H1 (cell line): ENCODE measurements at regions not wholly inside any gene's neighbourhood (a gene's known extent, or its start where the extent isn't known, plus 50 kb on each side); places are given as distances from the start of the nearest gene placed in this dataset.
"Not testable (repeated sequence)": the region's sequence is repeated elsewhere in the genome, so short reads cannot be mapped to it uniquely, and the experiment has no call there.

Experiments used
- CTCF ChIA-PET: fragments of 300-600 bp; sonication (Branson Sonifier 250); formaldehyde crosslinking; loops from one replicate; lab custom pipeline; 2021; ENCODE audit not compliant: partially characterized antibody; lab: Charles Lee
- POLR2A ChIA-PET: fragments of 300-600 bp; sonication (Branson Sonifier 250); formaldehyde crosslinking; loops from one replicate; lab custom pipeline; 2021; ENCODE audit warnings: inconsistent platforms; ENCODE audit not compliant: partially characterized antibody; lab: Charles Lee
- DNase-seq, 2 experiments: peaks; one replicate each; pipeline versions ENCODE4 v3.0.0 to v3.0.0-alpha.2; 2010 to 2022; ENCODE audit warnings: low spot score in 2 of 2, low read depth in 1 of 2, mixed read lengths in 1 of 2
- FAIRE-seq: peaks from 2 replicates; lab custom pipeline; 2011; peaks lifted over from hg19 to GRCh38; lab: Jason Lieb, UNC
- H2AFZ ChIP-seq: 2 replicates; pipeline ENCODE4 v1.8.1; 2012; ENCODE audit warnings: low read length, inconsistent platforms
- H2AK5ac ChIP-seq: 2 replicates; pipeline ENCODE4 v1.6.1; 2013; ENCODE audit warnings: low read depth, low read length
- H2BK120ac ChIP-seq: replicated peaks from 2 replicates; pipeline ENCODE3; 2013; ENCODE audit warnings: low read depth, low read length, inconsistent platforms
- H2BK12ac ChIP-seq: 2 replicates; pipeline ENCODE4 v1.6.1; 2013; ENCODE audit warnings: low read depth, low read length
- H2BK15ac ChIP-seq: 2 replicates; pipeline ENCODE4 v1.6.1; 2013; ENCODE audit warnings: low read length
- H2BK20ac ChIP-seq: 2 replicates; pipeline ENCODE4 v1.6.1; 2013; ENCODE audit warnings: low read length
- H2BK5ac ChIP-seq: 2 replicates; pipeline ENCODE4 v1.6.1; 2013; ENCODE audit warnings: low read depth, low read length
- H3K14ac ChIP-seq: 2 replicates; pipeline ENCODE4 v1.6.1; 2013; ENCODE audit warnings: inconsistent platforms; ENCODE audit not compliant: insufficient read length
- H3K18ac ChIP-seq: 2 replicates; pipeline ENCODE4 v1.6.1; 2013; ENCODE audit warnings: low read length; ENCODE audit errors: extremely low read depth
- H3K23ac ChIP-seq: 2 replicates; pipeline ENCODE4 v1.6.1; 2013; ENCODE audit warnings: inconsistent platforms; ENCODE audit not compliant: insufficient read length
- H3K23me2 ChIP-seq: 2 replicates; pipeline ENCODE4 v1.6.1; 2013; ENCODE audit warnings: low read depth, low read length
- H3K27ac ChIP-seq: 2 replicates; pipeline ENCODE4 v1.6.1; 2011; ENCODE audit warnings: low read depth, low read length, inconsistent platforms
- H3K27me3 ChIP-seq, 4 experiments: replicated peaks in 1 of 4; 1 replicate in 1 of 4; 2 replicates in 3 of 4; pipeline versions ENCODE4 v1.6.1 to v1.8.1; 2011 to 2013; ENCODE audit warnings: low read length in 3 of 4, mild to moderate bottlenecking in 3 of 4, inconsistent platforms in 2 of 4, mixed read lengths in 2 of 4, moderate library complexity in 1 of 4; ENCODE audit not compliant: control insufficient read depth in 3 of 4, insufficient read depth in 3 of 4; ENCODE audit errors: extremely low read depth in 1 of 4
- H3K36me3 ChIP-seq, 4 experiments: 2 replicates each; pipeline versions ENCODE4 v1.6.1 to v1.8.1; 2011 to 2013; ENCODE audit warnings: mild to moderate bottlenecking in 4 of 4, low read length in 3 of 4, moderate library complexity in 2 of 4, control low read depth in 1 of 4, inconsistent platforms in 1 of 4; ENCODE audit not compliant: insufficient read depth in 4 of 4, control insufficient read depth in 2 of 4
- H3K4ac ChIP-seq: replicated peaks from 2 replicates; pipeline ENCODE3; 2013; ENCODE audit warnings: low read length, low read depth, mixed read lengths, inconsistent platforms; ENCODE audit not compliant: insufficient read length
- H3K4me1 ChIP-seq, 4 experiments: replicated peaks in 1 of 4; 1 replicate in 1 of 4; 2 replicates in 3 of 4; pipeline versions ENCODE4 v1.6.1 to v1.8.1; 2011 to 2013; ENCODE audit warnings: low read length in 3 of 4, inconsistent platforms in 2 of 4, mixed read lengths in 1 of 4; ENCODE audit not compliant: insufficient read depth in 4 of 4, control insufficient read depth in 3 of 4
- H3K4me2 ChIP-seq, 2 experiments: 2 replicates each; pipeline versions ENCODE4 v1.6.1 to v1.8.1; 2011 to 2013; ENCODE audit warnings: low read depth in 2 of 2, low read length in 2 of 2, control low read depth in 1 of 2, inconsistent platforms in 1 of 2, mild to moderate bottlenecking in 1 of 2; ENCODE audit not compliant: insufficient read depth in 1 of 2
- H3K4me3 ChIP-seq, 4 experiments: fragments of 200-600, 300-600 bp in 1 of 4; sonication (generic), shearing (Covaris generic), sonication (Bioruptor Twin) in 1 of 4; 2 replicates each; pipeline versions ENCODE4 v1.5.1 to v1.8.1; 2011 to 2016; ENCODE audit warnings: low read length in 4 of 4, low read depth in 3 of 4, control low read depth in 2 of 4, inconsistent platforms in 2 of 4, mild to moderate bottlenecking in 2 of 4, mixed read lengths in 1 of 4, moderate library complexity in 1 of 4; ENCODE audit not compliant: insufficient read depth in 2 of 4; ENCODE audit errors: extremely low read depth in 1 of 4
- H3K56ac ChIP-seq: replicated peaks from 2 replicates; pipeline ENCODE3; 2013; ENCODE audit warnings: low read depth, mild to moderate bottlenecking, mixed read lengths, low read length, inconsistent platforms; ENCODE audit not compliant: insufficient read length
- H3K79me1 ChIP-seq: 2 replicates; pipeline ENCODE4 v1.6.1; 2013; ENCODE audit warnings: low read depth, low read length, control low read depth
- H3K79me2 ChIP-seq, 2 experiments: 2 replicates each; pipeline versions ENCODE4 v1.6.1 to v1.8.1; 2012 to 2013; ENCODE audit warnings: low read length in 2 of 2, mild to moderate bottlenecking in 2 of 2, inconsistent platforms in 1 of 2; ENCODE audit not compliant: insufficient read depth in 2 of 2, control insufficient read depth in 1 of 2
- H3K9ac ChIP-seq, 4 experiments: replicated peaks in 1 of 4; 1 replicate in 1 of 4; 2 replicates in 3 of 4; pipeline versions ENCODE4 v1.6.1 to v1.8.1; 2011 to 2013; ENCODE audit warnings: low read depth in 3 of 4, low read length in 3 of 4, control low read depth in 2 of 4, mild to moderate bottlenecking in 2 of 4, moderate library complexity in 2 of 4, inconsistent platforms in 1 of 4; ENCODE audit errors: extremely low read depth in 1 of 4
- H3K9me3 ChIP-seq, 2 experiments: 2 replicates each; pipeline versions ENCODE4 v1.6.1 to v1.8.1; 2012 to 2013; ENCODE audit warnings: mild to moderate bottlenecking in 2 of 2, moderate library complexity in 2 of 2, control low read depth in 1 of 2, inconsistent platforms in 1 of 2, low read depth in 1 of 2, low read length in 1 of 2, mixed read lengths in 1 of 2; ENCODE audit not compliant: insufficient read depth in 2 of 2
- H4K20me1 ChIP-seq, 2 experiments: replicated peaks in 1 of 2; 2 replicates each; pipeline versions ENCODE3 to v1.8.1; 2011 to 2013; ENCODE audit warnings: inconsistent platforms in 2 of 2, low read length in 2 of 2, mild to moderate bottlenecking in 1 of 2; ENCODE audit not compliant: insufficient read depth in 2 of 2, control insufficient read depth in 1 of 2
- H4K5ac ChIP-seq: 2 replicates; pipeline ENCODE4 v1.6.1; 2013; ENCODE audit warnings: low read length, low read depth, mixed read lengths, inconsistent platforms; ENCODE audit not compliant: insufficient read length
- H4K8ac ChIP-seq: 2 replicates; pipeline ENCODE4 v1.8.0; 2013; ENCODE audit warnings: mild to moderate bottlenecking, moderate library complexity, low read length, inconsistent platforms; ENCODE audit not compliant: insufficient read depth; ENCODE audit errors: extremely low read depth
- H4K91ac ChIP-seq: replicated peaks from 2 replicates; pipeline ENCODE3; 2013; ENCODE audit warnings: low read length, mixed read lengths, inconsistent platforms; ENCODE audit not compliant: insufficient read length
- CBX5 ChIP-seq: fragments of 300-800, 300-1000 bp; sonication (generic); IDR thresholded peaks from 2 replicates; pipeline ENCODE4 v1.7.1; 2016; ENCODE audit warnings: antibody characterized with exemption, low read length, low read depth
- CHD1 ChIP-seq: IDR thresholded peaks from 2 replicates; pipeline ENCODE4 v1.6.1; 2012; ENCODE audit warnings: low read depth, low read length, improper control_type of control experiment
- FOSL1 ChIP-seq: IDR thresholded peaks from 2 replicates; pipeline ENCODE4 v1.6.1; 2011; ENCODE audit warnings: mild to moderate bottlenecking, low read depth, low read length, moderate library complexity; ENCODE audit not compliant: insufficient read depth
- SUZ12 ChIP-seq: fragments of 200-600 bp; sonication (generic); IDR thresholded peaks from 2 replicates; pipeline ENCODE4 v1.6.1; 2012; ENCODE audit warnings: mild to moderate bottlenecking, inconsistent platforms, low read length, moderate library complexity, mixed read lengths
- TBP ChIP-seq: IDR thresholded peaks from 2 replicates; pipeline ENCODE4 v1.6.1; 2011; ENCODE audit warnings: low read depth, low read length, improper control_type of control experiment
- WGBS, 2 experiments: shearing (Covaris generic) in 1 of 2; methylation state at CpG; one replicate each; pipeline versions ENCODE4 v1.1.6 to v1.1.7; 2013 to 2015; ENCODE audit warnings: low lambda C conversion rate in 2 of 2, mixed read lengths in 2 of 2, inconsistent platforms in 1 of 2, low coverage in 1 of 2, missing lambda C conversion rate in 1 of 2; ENCODE audit not compliant: insufficient replicate concordance in 2 of 2, insufficient coverage in 1 of 2, insufficient read length in 1 of 2; ENCODE audit errors: extremely low coverage in 1 of 2, missing lambda C conversion rate in 1 of 2; 5-methylcytosine and 5-hydroxymethylcytosine counted together

DNA sequence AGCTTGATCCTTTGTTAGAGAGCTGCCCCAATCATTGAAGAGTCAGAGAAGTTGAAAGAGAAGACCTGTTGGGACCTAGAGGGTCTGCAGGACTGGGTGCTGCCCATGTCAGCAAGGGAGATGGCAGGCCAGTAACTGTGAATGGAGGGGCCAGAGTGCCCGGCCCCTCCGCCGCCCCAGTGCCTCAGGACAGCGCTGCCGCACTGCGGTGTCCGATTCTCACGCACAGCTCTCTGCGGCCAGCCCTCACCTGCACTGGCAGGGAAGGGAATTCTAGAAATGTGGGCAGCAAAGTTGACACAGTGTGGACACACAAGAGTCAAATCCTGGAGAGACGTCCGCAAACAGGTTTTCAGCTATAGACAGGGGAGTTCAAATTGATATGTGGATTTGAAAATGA is 373.5 kb downstream of the TCERG1L start (continued):
- TF ChIP-seq SUZ12 (no peak), CHD1 (no peak), FOSL1 (no peak), TBP (no peak), CBX5 (no peak)
- TF ChIP-seq, all 59 proteins: peak for 0

DNA sequence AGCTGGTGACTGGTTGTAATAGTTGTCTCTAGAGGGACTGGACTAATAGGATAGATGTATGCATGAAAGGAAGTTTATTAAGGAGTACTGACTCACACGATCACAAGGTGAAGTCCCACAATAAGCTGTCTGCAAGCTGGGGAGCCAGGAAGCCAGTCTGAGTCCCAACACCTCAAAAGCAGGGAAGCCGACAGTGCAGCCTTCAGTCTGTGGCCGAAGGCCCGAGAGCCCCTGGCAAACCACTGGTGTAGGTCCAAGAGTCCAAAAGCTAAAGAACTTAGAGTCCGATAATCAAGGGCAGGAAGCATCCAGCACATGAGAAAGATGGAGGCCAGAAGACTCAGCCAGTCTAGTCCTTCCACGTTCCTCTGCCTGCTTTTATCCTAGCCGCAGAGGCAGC is 372.6 kb downstream of the TCERG1L start:
- H4K5ac ChIP-seq, H2BK120ac ChIP-seq, H4K20me1 ChIP-seq, DNase-seq, H3K4ac ChIP-seq, H2AFZ ChIP-seq, H3K23me2 ChIP-seq, H2BK5ac ChIP-seq, FAIRE-seq, H2BK20ac ChIP-seq, H3K9me3 ChIP-seq, H3K36me3 ChIP-seq, H3K23ac ChIP-seq, H3K14ac ChIP-seq, H3K9ac ChIP-seq, H4K91ac ChIP-seq, H3K27me3 ChIP-seq, H3K79me2 ChIP-seq, H3K4me2 ChIP-seq, H2AK5ac ChIP-seq, H4K8ac ChIP-seq, H3K4me3 ChIP-seq, H3K27ac ChIP-seq, H2BK15ac ChIP-seq, POLR2A ChIA-PET, H3K79me1 ChIP-seq, H3K18ac ChIP-seq, H3K56ac ChIP-seq, H2BK12ac ChIP-seq: not testable (repeated sequence)
- 96% methylated on average over 6 of the region's 7 CpGs; no CpG with 5 or more reads in 1 of the 2 experiments for WGBS, 2 experiments
- peaks cover 8 to 18% (median 9%) of the 10 kb centered on the region in 4 experiments; a peak in 6 of 7 replicates for H3K4me1 ChIP-seq
- CTCF ChIA-PET: interaction anchor here (0.6 kb wide), 1 partner anchor 28 kb away, joined by 3 read pairs; no protein-coding TSS in a partner anchor
